CD1c-positive myeloid dendritic cell (primary cell): ENCODE measurements at regions not wholly inside any gene's neighbourhood (a gene's known extent, or its start where the extent isn't known, plus 50 kb on each side); places are given as distances from the start of the nearest gene placed in this dataset.
"Not testable (repeated sequence)": the region's sequence is repeated elsewhere in the genome, so short reads cannot be mapped to it uniquely, and the experiment has no call there.

Experiments used
- DNase-seq: peaks from one replicate; pipeline ENCODE4 v3.0.0-alpha.2; 2016; ENCODE audit errors: extremely low spot score

- no peak for DNase-seq
Measured at GRCh38 chr22:22057617-22058378, 75.2 kb upstream of the TOP3B start.

GRCh38 chr22:22056809-22057594 lies 74.4 kb upstream of the TOP3B start:
- not testable (repeated sequence) for DNase-seq

- not testable (repeated sequence) for DNase-seq
Measured at GRCh38 chr22:22052548-22053139, 70.1 kb upstream of the TOP3B start.

GRCh38 chr22:22051032-22051431 lies 68.4 kb upstream of the TOP3B start:
- DNase-seq, result not testable (repeated sequence)

- DNase-seq, result no peak
Measured at GRCh38 chr22:22050141-22050775, 67.7 kb upstream of the TOP3B start.

- DNase-seq, result no peak
Measured at GRCh38 chr22:22049684-22050083, 67.1 kb upstream of the TOP3B start.

GRCh38 chr22:22048981-22049531 lies 66.5 kb upstream of the TOP3B start:
- DNase-seq, result no peak

GRCh38 chr22:22048318-22048942 lies 65.8 kb upstream of the TOP3B start:
- DNase-seq, result no peak

- DNase-seq, result no peak
Measured at GRCh38 chr22:22047776-22048175, 65.2 kb upstream of the TOP3B start.

- DNase-seq, result no peak
Measured at GRCh38 chr22:22047266-22047665, 64.7 kb upstream of the TOP3B start.

GRCh38 chr22:22046370-22046769 lies 63.8 kb upstream of the TOP3B start:
- DNase-seq, result no peak

GRCh38 chr22:22045571-22046335 lies 63.2 kb upstream of the TOP3B start:
- no peak for DNase-seq

- DNase-seq, result no peak
Measured at GRCh38 chr22:22044153-22044552, 61.6 kb upstream of the TOP3B start.

- no peak for DNase-seq
Measured at GRCh38 chr22:22043296-22044078, 60.9 kb upstream of the TOP3B start.

- DNase-seq, result no peak
Measured at GRCh38 chr22:22042599-22043295, 60.2 kb upstream of the TOP3B start.

- DNase-seq, result no peak
Measured at GRCh38 chr22:22042009-22042408, 59.4 kb upstream of the TOP3B start.

- no peak for DNase-seq
Measured at GRCh38 chr22:22040908-22041307, 58.3 kb upstream of the TOP3B start.

GRCh38 chr22:22040472-22040871 lies 57.9 kb upstream of the TOP3B start:
- no peak for DNase-seq
